Peyer's patch (tissue), 4 donors: ENCODE measurements at regions not wholly inside any gene's neighbourhood (a gene's known extent, or its start where the extent isn't known, plus 50 kb on each side); places are given as distances from the start of the nearest gene placed in this dataset.

Experiments used
- CTCF ChIP-seq, 6 experiments: fragments of 450-650 bp in 4 of 6; fragments of 200-600 bp in 2 of 6; sonication (generic) in 1 of 6; IDR thresholded peaks; one replicate each; pipeline ENCODE4 v1.5.1; 2017 to 2019; ENCODE audit warnings: antibody characterized with exemption in 6 of 6, mild to moderate bottlenecking in 3 of 6, moderate library complexity in 1 of 6
- POLR2A ChIP-seq, 2 donors: fragments of 450-650 bp; IDR thresholded peaks; one replicate each; pipeline ENCODE4 v1.5.1; 2017; ENCODE audit warnings: antibody characterized with exemption in 2 of 2, mild to moderate bottlenecking in 2 of 2, moderate library complexity in 2 of 2

- TF ChIP-seq CTCF (IDR thresholded peaks at IDR 0.05) (no peak), POLR2A (IDR thresholded peaks at IDR 0.05) (no peak)
These were observed 173.1 kb upstream of the AGR3 start for GRCh38 chr7:17054836-17055235.
